ENCODE measurements at regions not wholly inside any gene's neighbourhood (a gene's known extent, or its start where the extent isn't known, plus 50 kb on each side); places are given as distances from the start of the nearest gene placed in this dataset.
"Not testable (repeated sequence)": the region's sequence is repeated elsewhere in the genome, so short reads cannot be mapped to it uniquely, and the experiment has no call there.

- Mint-ChIP-seq H3K36me3 (ENCODE audit: low read depth) (no peaks in the 10 kb centered on the region), H3K9me3 (peaks cover 29% of the 10 kb centered on the region), H3K4me1 (ENCODE audit: low read depth) (no peaks in the 10 kb centered on the region), H3K4me3 (no peak overlapping the region), H3K27me3 (no peaks in the 10 kb centered on the region), H3K27ac (no peak overlapping the region)
- intact Hi-C loops (cut with micrococcal nuclease), result no loop called here
Measured at GRCh38 chr15:46956881-46957280, 760.4 kb upstream of the SEMA6D start.

- peaks cover 27% of the 10 kb centered on the region for H3K9me3 Mint-ChIP-seq
- H3K27ac Mint-ChIP-seq, result no peak overlapping the region
- no peaks in the 10 kb centered on the region for H3K27me3 Mint-ChIP-seq
Measured at GRCh38 chr15:46960581-46960980, 756.7 kb upstream of the SEMA6D start.

DNA sequence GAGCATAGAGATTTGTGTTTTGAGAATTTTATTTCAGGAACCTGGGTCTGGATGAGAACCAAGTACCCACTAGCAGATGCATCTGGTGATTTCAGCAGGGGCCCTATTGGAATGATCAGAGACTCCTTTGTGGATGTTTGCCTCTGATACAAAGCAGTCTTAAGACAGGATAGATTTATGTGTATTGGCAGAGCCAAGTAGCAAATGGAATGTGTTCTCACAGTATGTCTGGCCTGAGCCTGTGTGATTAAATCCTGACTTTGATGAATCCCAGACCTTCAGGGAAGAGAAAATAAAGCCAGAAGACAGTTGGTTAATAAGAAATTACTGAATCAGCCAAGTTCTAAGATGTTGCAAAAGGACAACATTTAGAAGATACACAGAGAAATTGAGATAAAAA is 755.5 kb upstream of the SEMA6D start:
- Mint-ChIP-seq H3K9me3 (peaks cover 28% of the 10 kb centered on the region), H3K4me3 (no peak overlapping the region), H3K4me1 (ENCODE audit: low read depth) (no peaks in the 10 kb centered on the region), H3K36me3 (ENCODE audit: low read depth) (no peaks in the 10 kb centered on the region), H3K27me3 (no peaks in the 10 kb centered on the region), H3K27ac (no peak overlapping the region)
- intact Hi-C loops (cut with micrococcal nuclease), result no loop called here

More at GRCh38 chr15:46960581-46960980, 756.7 kb upstream of the SEMA6D start:
- Mint-ChIP-seq H3K36me3 (ENCODE audit: low read depth) (no peaks in the 10 kb centered on the region), H3K4me1 (ENCODE audit: low read depth) (no peaks in the 10 kb centered on the region), H3K4me3 (no peak overlapping the region)
- intact Hi-C loops (cut with micrococcal nuclease), result no loop called here

DNA sequence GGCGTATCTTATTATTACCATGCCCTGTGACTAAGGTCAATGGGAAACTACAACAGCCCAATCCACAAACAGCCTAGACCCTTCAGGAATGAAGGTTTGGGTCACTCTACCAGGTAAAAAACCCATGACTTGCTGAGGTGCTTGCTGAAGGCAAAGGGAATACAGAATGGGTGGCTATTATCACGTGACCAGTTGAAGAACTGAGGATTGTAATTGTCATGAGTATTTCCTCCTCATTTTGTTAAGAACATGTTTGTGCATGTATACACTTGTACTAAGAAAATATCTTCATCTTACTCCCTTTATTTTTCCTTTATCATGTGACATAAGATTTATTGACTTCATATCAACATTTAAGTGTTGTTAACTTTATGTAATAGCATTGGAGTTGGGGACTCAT is 729.2 kb upstream of the SEMA6D start:
- intact Hi-C loops (cut with micrococcal nuclease); H3K27ac Mint-ChIP-seq; H3K4me3 Mint-ChIP-seq: not testable (repeated sequence)

GRCh38 chr15:46996359-46996758 is 720.9 kb upstream of the SEMA6D start:
- no peaks in the 10 kb centered on the region for H3K4me1 Mint-ChIP-seq (ENCODE audit: low read depth)
- H3K9me3 Mint-ChIP-seq, result peaks cover 72% of the 10 kb centered on the region
- H3K4me3 Mint-ChIP-seq, result no peak overlapping the region
- H3K27ac Mint-ChIP-seq, result no peak overlapping the region
- no peaks in the 10 kb centered on the region for H3K27me3 Mint-ChIP-seq
- H3K36me3 Mint-ChIP-seq (ENCODE audit: low read depth), result no peaks in the 10 kb centered on the region
- intact Hi-C loops (cut with micrococcal nuclease), result no loop called here

More for the DNA sequence above, 729.2 kb upstream of the SEMA6D start:
- not testable (repeated sequence) for H3K36me3 Mint-ChIP-seq (ENCODE audit: low read depth); H3K27me3 Mint-ChIP-seq; H3K4me1 Mint-ChIP-seq (ENCODE audit: low read depth)
- H3K9me3 Mint-ChIP-seq, result peaks cover 49% of the 10 kb centered on the region

- H3K9me3 Mint-ChIP-seq, result peaks cover 61% of the 10 kb centered on the region
- no peaks in the 10 kb centered on the region for H3K36me3 Mint-ChIP-seq (ENCODE audit: low read depth)
- intact Hi-C loops (cut with micrococcal nuclease), result no loop called here
- no peaks in the 10 kb centered on the region for H3K4me1 Mint-ChIP-seq (ENCODE audit: low read depth)
- no peak overlapping the region for H3K4me3 Mint-ChIP-seq
- H3K27ac Mint-ChIP-seq, result no peak overlapping the region
- H3K27me3 Mint-ChIP-seq, result no peaks in the 10 kb centered on the region
Measured at GRCh38 chr15:46997501-46997900, 719.8 kb upstream of the SEMA6D start.

GRCh38 chr15:47003568-47003967 is 713.7 kb upstream of the SEMA6D start:
- H3K4me1 Mint-ChIP-seq (ENCODE audit: low read depth), result no peaks in the 10 kb centered on the region
- H3K27me3 Mint-ChIP-seq, result no peaks in the 10 kb centered on the region
- no peak overlapping the region for H3K4me3 Mint-ChIP-seq
- intact Hi-C loops (cut with micrococcal nuclease), result no loop called here
- H3K36me3 Mint-ChIP-seq (ENCODE audit: low read depth), result no peaks in the 10 kb centered on the region
- H3K27ac Mint-ChIP-seq, result no peak overlapping the region
- peaks cover 42% of the 10 kb centered on the region for H3K9me3 Mint-ChIP-seq

- peaks cover 39% of the 10 kb centered on the region for H3K9me3 Mint-ChIP-seq
Measured at GRCh38 chr15:47013446-47013845, 703.9 kb upstream of the SEMA6D start.

DNA sequence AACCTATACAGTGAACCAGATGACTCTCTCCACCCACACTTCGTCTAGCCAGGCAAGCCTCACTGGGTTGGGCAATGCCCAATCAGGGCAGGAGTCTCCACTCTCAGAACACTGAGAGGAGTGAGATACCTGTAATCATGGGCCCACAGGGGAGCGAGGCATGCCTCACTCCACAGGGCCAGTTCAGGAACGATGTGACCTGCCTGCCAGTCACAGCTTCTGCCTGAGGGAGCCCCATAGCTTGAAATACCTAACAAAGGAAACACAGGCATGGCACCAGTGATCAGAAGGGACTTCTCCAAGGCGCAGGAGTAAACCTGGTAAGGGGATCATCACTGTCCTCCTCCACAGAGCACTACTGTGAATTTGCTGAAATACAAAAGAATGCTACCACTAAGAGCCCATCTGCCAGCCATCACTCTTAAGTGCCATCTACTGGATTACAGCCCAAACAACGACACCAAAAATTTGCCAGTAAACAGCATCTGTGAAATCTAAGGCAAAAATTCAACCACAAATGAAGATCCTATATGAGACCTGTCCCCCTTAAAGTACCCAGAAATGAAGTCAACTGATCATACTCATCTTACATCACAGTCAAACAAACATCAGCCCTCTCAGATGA is 689.9 kb upstream of the SEMA6D start:
- Mint-ChIP-seq H3K36me3 (ENCODE audit: low read depth) (no peaks in the 10 kb centered on the region), H3K27me3 (no peaks in the 10 kb centered on the region), H3K27ac (no peak overlapping the region), H3K4me3 (no peak overlapping the region), H3K4me1 (ENCODE audit: low read depth) (no peaks in the 10 kb centered on the region), H3K9me3 (peaks cover 31% of the 10 kb centered on the region)
- intact Hi-C loops (cut with micrococcal nuclease), result no loop called here

More at GRCh38 chr15:47013446-47013845, 703.9 kb upstream of the SEMA6D start:
- Mint-ChIP-seq H3K4me1 (ENCODE audit: low read depth) (no peaks in the 10 kb centered on the region), H3K27ac (no peak overlapping the region), H3K4me3 (no peak overlapping the region), H3K27me3 (no peaks in the 10 kb centered on the region), H3K36me3 (ENCODE audit: low read depth) (no peaks in the 10 kb centered on the region)
- intact Hi-C loops (cut with micrococcal nuclease), result no loop called here

DNA sequence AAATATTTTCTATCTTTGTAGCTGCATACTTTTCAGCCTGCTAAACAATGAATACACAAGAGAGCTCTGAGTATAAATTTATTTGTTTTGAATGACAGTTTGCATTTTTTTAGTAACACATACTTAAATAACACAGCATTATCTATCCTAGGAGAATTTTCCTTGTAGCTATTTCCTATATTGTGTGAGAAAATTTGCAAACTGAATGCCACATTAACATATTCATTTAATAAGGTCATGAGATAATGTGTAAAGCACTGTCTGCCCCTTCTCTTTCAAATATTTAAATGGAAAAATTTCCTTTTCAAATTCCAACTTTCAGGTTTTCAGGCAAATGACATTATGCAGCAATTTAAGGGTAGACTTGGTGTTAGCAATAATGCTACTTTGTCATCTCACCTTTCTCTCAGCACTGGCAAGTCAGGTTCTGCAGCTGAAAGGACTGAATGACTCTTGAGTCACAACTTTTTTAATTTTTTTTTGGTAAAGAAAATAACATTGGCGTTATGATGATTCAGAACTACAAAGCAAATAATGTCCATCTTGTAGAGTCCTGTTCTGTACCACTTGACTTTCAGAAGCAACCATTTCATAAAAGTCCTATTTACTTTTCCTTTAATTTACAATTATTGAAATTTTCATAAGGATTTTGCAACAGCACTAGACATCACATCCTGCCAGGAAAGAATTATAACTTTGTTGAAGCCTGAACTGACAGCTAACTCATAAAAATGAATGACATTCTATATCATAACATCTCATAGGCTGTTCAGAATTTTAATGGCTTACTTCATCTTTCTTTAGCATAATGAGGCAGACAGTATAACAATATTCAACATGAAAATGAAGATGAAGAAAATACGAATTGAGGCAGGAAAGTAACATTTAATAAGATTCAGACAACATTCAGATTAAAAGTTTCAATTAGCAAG is 681.6 kb upstream of the SEMA6D start:
- H3K27me3 Mint-ChIP-seq, result no peaks in the 10 kb centered on the region
- H3K27ac Mint-ChIP-seq, result no peak overlapping the region
- H3K4me1 Mint-ChIP-seq (ENCODE audit: low read depth), result no peaks in the 10 kb centered on the region
- no peak overlapping the region for H3K4me3 Mint-ChIP-seq
- intact Hi-C loops (cut with micrococcal nuclease), result no loop called here
- peaks cover 2% of the 10 kb centered on the region for H3K9me3 Mint-ChIP-seq
- no peaks in the 10 kb centered on the region for H3K36me3 Mint-ChIP-seq (ENCODE audit: low read depth)

- intact Hi-C loops (cut with micrococcal nuclease), result no loop called here
Measured at GRCh38 chr15:47037003-47037402, 680.3 kb upstream of the SEMA6D start.

DNA sequence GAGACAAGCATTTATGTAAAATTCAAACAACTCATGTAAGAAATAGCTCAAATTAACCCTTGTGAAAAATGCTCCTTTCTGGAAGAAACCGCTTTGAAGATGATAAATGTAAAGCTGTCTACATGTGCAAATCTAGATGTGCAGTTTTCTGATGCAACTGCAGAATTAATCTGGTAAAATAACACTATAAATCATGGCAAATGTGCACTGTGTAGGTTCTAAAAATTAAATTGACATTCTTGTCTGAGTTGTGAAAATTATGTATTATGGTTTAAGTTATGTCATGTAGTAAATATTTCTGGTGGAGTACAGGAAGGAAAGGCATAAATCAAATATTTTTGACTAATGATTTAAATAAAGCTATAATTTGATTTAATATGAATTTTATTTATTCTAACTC is 678.1 kb upstream of the SEMA6D start:
- Mint-ChIP-seq H3K36me3 (ENCODE audit: low read depth) (no peaks in the 10 kb centered on the region), H3K4me3 (no peak overlapping the region), H3K4me1 (ENCODE audit: low read depth) (no peaks in the 10 kb centered on the region), H3K9me3 (peaks cover under 1% of the 10 kb centered on the region), H3K27me3 (no peaks in the 10 kb centered on the region), H3K27ac (no peak overlapping the region)
- intact Hi-C loops (cut with micrococcal nuclease), result no loop called here

More at GRCh38 chr15:47037003-47037402, 680.3 kb upstream of the SEMA6D start:
- H3K4me3 Mint-ChIP-seq, result no peak overlapping the region
- H3K4me1 Mint-ChIP-seq (ENCODE audit: low read depth), result no peaks in the 10 kb centered on the region
- H3K27ac Mint-ChIP-seq, result no peak overlapping the region
- H3K9me3 Mint-ChIP-seq, result no peaks in the 10 kb centered on the region
- no peaks in the 10 kb centered on the region for H3K27me3 Mint-ChIP-seq
- H3K36me3 Mint-ChIP-seq (ENCODE audit: low read depth), result no peaks in the 10 kb centered on the region

DNA sequence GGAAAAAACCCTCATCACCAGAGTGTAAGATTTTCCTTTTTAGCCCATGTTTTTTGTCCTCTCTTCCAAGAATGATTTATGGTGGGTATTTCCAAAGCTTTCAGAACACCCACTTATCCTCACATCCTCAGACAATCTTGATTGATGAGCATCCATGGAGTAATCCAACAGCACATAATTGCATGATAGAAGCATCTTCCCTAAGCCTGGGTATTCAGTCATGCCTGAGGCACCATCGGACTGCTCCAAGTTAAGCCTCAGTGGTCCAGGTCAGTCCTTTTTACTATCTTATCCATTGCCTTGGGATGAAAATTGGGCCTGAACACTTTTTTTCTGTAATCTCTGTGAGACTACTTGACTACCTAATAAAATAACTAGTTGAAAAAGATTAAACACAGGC is 676.0 kb upstream of the SEMA6D start:
- intact Hi-C loops (cut with micrococcal nuclease), result no loop called here
- Mint-ChIP-seq H3K4me3 (no peak overlapping the region), H3K9me3 (peaks cover 8% of the 10 kb centered on the region), H3K36me3 (ENCODE audit: low read depth) (no peaks in the 10 kb centered on the region), H3K27me3 (no peaks in the 10 kb centered on the region), H3K27ac (no peak overlapping the region), H3K4me1 (ENCODE audit: low read depth) (no peaks in the 10 kb centered on the region)

DNA sequence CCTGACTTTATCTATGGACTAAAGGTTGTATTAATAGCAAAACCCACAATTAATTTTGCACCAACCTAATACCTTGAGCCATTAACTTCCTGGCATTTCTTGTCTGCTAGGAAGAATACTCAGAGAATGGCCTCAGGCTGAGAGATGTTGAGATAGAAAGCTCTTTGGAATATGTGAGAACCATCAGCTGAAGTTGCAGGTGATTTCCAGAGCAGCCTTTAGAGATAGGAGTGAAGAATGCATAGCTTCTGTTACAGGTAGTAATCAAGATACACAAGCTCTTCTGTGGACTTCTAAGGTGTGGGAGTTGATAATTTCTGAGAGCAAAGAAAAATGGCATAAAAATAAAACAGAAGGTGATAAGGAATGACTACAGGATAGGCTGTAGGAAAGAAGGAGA is 669.3 kb upstream of the SEMA6D start:
- H3K4me1 Mint-ChIP-seq (ENCODE audit: low read depth); H3K27me3 Mint-ChIP-seq; H3K27ac Mint-ChIP-seq; H3K4me3 Mint-ChIP-seq; H3K36me3 Mint-ChIP-seq (ENCODE audit: low read depth); intact Hi-C loops (cut with micrococcal nuclease): not testable (repeated sequence)
- H3K9me3 Mint-ChIP-seq, result peaks cover 20% of the 10 kb centered on the region
